H1 (cell line): ENCODE measurements at regions not wholly inside any gene's neighbourhood (a gene's known extent, or its start where the extent isn't known, plus 50 kb on each side); places are given as distances from the start of the nearest gene placed in this dataset.

Experiments
- EZH2 ChIP-seq: fragments of 200-600 bp; sonication (generic); IDR thresholded peaks from 2 replicates; pipeline ENCODE4 v1.7.1; 2012; ENCODE audit warnings: low read depth, mild to moderate bottlenecking, moderate library complexity, low read length, inconsistent platforms; ENCODE audit not compliant: severe bottlenecking
- KDM5A ChIP-seq: fragments of 200-600 bp; IDR thresholded peaks from 2 replicates; pipeline ENCODE4 v1.7.1; 2012; ENCODE audit warnings: mild to moderate bottlenecking, low read length, inconsistent platforms, mixed read lengths
- RBBP5 ChIP-seq: IDR thresholded peaks from 2 replicates; pipeline ENCODE4 v1.7.1; 2012; ENCODE audit warnings: low read depth, mild to moderate bottlenecking, inconsistent platforms, low read length, moderate library complexity, borderline replicate concordance
- SP2 ChIP-seq: IDR thresholded peaks from 2 replicates; pipeline ENCODE4 v1.6.1; 2012; ENCODE audit warnings: mild to moderate bottlenecking, low read length, inconsistent platforms
- ZNF274 ChIP-seq: IDR thresholded peaks from 2 replicates; pipeline ENCODE4 v1.7.0; 2012; ENCODE audit warnings: low read length, borderline replicate concordance; ENCODE audit errors: extremely low read depth
- TF ChIP-seq, protein P1 (sequence below): fragments of 300-600 bp; sonication (generic); IDR thresholded peaks from 2 replicates; pipeline ENCODE4 v1.7.1; 2012; ENCODE audit warnings: low read length, moderate library complexity, mild to moderate bottlenecking, inconsistent platforms; ENCODE audit not compliant: insufficient replicate concordance
- TF ChIP-seq, protein P2 (sequence below): IDR thresholded peaks from 2 replicates; pipeline ENCODE4 v1.6.1; 2012; ENCODE audit warnings: low read length, inconsistent platforms

DNA sequence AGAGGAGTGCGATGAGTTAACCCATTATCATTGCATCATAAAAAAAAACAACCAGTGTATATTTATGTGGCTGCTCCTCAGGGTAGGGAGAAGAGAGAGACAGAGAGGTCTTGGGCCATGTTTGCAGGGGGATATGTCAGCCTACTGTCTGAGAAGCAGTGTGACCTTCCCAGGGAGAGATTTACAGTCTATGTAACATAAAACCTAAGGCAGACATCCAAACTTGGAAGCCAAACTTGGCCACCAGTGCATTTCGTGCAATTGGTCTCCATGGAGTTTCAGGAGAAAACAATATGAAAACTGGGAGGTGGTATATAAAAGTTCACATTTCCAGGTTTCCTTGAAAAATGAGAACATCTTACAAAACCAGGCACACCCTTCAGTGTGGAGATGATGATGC lies 85.9 kb upstream of the CXCL12 start (continued):
- TF ChIP-seq, protein P1, sequence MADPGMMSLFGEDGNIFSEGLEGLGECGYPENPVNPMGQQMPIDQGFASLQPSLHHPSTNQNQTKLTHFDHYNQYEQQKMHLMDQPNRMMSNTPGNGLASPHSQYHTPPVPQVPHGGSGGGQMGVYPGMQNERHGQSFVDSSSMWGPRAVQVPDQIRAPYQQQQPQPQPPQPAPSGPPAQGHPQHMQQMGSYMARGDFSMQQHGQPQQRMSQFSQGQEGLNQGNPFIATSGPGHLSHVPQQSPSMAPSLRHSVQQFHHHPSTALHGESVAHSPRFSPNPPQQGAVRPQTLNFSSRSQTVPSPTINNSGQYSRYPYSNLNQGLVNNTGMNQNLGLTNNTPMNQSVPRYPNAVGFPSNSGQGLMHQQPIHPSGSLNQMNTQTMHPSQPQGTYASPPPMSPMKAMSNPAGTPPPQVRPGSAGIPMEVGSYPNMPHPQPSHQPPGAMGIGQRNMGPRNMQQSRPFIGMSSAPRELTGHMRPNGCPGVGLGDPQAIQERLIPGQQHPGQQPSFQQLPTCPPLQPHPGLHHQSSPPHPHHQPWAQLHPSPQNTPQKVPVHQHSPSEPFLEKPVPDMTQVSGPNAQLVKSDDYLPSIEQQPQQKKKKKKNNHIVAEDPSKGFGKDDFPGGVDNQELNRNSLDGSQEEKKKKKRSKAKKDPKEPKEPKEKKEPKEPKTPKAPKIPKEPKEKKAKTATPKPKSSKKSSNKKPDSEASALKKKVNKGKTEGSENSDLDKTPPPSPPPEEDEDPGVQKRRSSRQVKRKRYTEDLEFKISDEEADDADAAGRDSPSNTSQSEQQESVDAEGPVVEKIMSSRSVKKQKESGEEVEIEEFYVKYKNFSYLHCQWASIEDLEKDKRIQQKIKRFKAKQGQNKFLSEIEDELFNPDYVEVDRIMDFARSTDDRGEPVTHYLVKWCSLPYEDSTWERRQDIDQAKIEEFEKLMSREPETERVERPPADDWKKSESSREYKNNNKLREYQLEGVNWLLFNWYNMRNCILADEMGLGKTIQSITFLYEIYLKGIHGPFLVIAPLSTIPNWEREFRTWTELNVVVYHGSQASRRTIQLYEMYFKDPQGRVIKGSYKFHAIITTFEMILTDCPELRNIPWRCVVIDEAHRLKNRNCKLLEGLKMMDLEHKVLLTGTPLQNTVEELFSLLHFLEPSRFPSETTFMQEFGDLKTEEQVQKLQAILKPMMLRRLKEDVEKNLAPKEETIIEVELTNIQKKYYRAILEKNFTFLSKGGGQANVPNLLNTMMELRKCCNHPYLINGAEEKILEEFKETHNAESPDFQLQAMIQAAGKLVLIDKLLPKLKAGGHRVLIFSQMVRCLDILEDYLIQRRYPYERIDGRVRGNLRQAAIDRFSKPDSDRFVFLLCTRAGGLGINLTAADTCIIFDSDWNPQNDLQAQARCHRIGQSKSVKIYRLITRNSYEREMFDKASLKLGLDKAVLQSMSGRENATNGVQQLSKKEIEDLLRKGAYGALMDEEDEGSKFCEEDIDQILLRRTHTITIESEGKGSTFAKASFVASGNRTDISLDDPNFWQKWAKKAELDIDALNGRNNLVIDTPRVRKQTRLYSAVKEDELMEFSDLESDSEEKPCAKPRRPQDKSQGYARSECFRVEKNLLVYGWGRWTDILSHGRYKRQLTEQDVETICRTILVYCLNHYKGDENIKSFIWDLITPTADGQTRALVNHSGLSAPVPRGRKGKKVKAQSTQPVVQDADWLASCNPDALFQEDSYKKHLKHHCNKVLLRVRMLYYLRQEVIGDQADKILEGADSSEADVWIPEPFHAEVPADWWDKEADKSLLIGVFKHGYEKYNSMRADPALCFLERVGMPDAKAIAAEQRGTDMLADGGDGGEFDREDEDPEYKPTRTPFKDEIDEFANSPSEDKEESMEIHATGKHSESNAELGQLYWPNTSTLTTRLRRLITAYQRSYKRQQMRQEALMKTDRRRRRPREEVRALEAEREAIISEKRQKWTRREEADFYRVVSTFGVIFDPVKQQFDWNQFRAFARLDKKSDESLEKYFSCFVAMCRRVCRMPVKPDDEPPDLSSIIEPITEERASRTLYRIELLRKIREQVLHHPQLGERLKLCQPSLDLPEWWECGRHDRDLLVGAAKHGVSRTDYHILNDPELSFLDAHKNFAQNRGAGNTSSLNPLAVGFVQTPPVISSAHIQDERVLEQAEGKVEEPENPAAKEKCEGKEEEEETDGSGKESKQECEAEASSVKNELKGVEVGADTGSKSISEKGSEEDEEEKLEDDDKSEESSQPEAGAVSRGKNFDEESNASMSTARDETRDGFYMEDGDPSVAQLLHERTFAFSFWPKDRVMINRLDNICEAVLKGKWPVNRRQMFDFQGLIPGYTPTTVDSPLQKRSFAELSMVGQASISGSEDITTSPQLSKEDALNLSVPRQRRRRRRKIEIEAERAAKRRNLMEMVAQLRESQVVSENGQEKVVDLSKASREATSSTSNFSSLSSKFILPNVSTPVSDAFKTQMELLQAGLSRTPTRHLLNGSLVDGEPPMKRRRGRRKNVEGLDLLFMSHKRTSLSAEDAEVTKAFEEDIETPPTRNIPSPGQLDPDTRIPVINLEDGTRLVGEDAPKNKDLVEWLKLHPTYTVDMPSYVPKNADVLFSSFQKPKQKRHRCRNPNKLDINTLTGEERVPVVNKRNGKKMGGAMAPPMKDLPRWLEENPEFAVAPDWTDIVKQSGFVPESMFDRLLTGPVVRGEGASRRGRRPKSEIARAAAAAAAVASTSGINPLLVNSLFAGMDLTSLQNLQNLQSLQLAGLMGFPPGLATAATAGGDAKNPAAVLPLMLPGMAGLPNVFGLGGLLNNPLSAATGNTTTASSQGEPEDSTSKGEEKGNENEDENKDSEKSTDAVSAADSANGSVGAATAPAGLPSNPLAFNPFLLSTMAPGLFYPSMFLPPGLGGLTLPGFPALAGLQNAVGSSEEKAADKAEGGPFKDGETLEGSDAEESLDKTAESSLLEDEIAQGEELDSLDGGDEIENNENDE, result no peak
- TF ChIP-seq EZH2 (no peak), SP2 (no peak), KDM5A (no peak), RBBP5 (no peak), ZNF274 (no peak)
- TF ChIP-seq, protein P2, sequence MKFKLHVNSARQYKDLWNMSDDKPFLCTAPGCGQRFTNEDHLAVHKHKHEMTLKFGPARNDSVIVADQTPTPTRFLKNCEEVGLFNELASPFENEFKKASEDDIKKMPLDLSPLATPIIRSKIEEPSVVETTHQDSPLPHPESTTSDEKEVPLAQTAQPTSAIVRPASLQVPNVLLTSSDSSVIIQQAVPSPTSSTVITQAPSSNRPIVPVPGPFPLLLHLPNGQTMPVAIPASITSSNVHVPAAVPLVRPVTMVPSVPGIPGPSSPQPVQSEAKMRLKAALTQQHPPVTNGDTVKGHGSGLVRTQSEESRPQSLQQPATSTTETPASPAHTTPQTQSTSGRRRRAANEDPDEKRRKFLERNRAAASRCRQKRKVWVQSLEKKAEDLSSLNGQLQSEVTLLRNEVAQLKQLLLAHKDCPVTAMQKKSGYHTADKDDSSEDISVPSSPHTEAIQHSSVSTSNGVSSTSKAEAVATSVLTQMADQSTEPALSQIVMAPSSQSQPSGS, result no peak
